Lower leg skin (tissue), 3 donors: ENCODE measurements at regions not wholly inside any gene's neighbourhood (a gene's known extent, or its start where the extent isn't known, plus 50 kb on each side); places are given as distances from the start of the nearest gene placed in this dataset.

Experiments
- CTCF ChIP-seq, 3 donors: fragments of 450-650 bp; IDR thresholded peaks; one replicate each; pipeline ENCODE4 v1.5.1; 2016; ENCODE audit warnings: antibody characterized with exemption in 3 of 3, mild to moderate bottlenecking in 3 of 3, moderate library complexity in 2 of 3
- POLR2A ChIP-seq, 2 donors: fragments of 450-650 bp; IDR thresholded peaks; one replicate each; pipeline ENCODE4 v1.6.1; 2016 to 2017; ENCODE audit warnings: antibody characterized with exemption in 2 of 2, mild to moderate bottlenecking in 1 of 2, moderate library complexity in 1 of 2

GRCh38 chr3:177813322-177813721 lies 616.0 kb upstream of the TBL1XR1 start:
- TF ChIP-seq CTCF (IDR thresholded peaks at IDR 0.05) (no peak), POLR2A (IDR thresholded peaks at IDR 0.05) (no peak)
